B cell (primary cell): ENCODE measurements at regions not wholly inside any gene's neighbourhood (a gene's known extent, or its start where the extent isn't known, plus 50 kb on each side); places are given as distances from the start of the nearest gene placed in this dataset.

Experiments
- ATAC-seq: fragments of 200-7000 bp; cut with Tn5 transposase; one replicate; pipeline ENCODE4 v1.10.0; 2021; ENCODE audit warnings: low read depth, mild to moderate bottlenecking, moderate number of reproducible peaks, moderate library complexity
- CTCF ChIA-PET: fragments of 350-600 bp; sonication (Branson Sonifier 250); formaldehyde crosslinking; loops from one replicate; lab custom pipeline; 2021; ENCODE audit warnings: antibody characterized with exemption, inconsistent platforms; lab: Charles Lee
- POLR2A ChIA-PET: fragments of 350-600 bp; sonication (Branson Sonifier 250); formaldehyde crosslinking; loops from one replicate; lab custom pipeline; 2021; ENCODE audit warnings: antibody characterized with exemption; lab: Charles Lee
- DNase-seq: peaks from one replicate; pipeline ENCODE4 v3.0.0; 2013
- H2AFZ ChIP-seq: 2 replicates; pipeline ENCODE4 v1.6.1; 2012; ENCODE audit warnings: mild to moderate bottlenecking, low read depth, low read length; ENCODE audit not compliant: insufficient read depth, poor library complexity, severe bottlenecking
- H3K27ac ChIP-seq, 2 donors: 1 replicate in 1 of 2; 2 replicates in 1 of 2; pipeline ENCODE4 v1.5.1; 2012 to 2013; ENCODE audit warnings: low read length in 2 of 2, mild to moderate bottlenecking in 2 of 2, moderate library complexity in 1 of 2
- H3K27me3 ChIP-seq, 4 experiments: fragments of 200-600 bp in 1 of 4; sonication (generic) in 1 of 4; replicated peaks in 1 of 4; 1 replicate in 2 of 4; 2 replicates in 2 of 4; pipeline versions ENCODE4 v1.6.1 to v1.7.0; 2013 to 2016; ENCODE audit warnings: low read length in 3 of 4, mild to moderate bottlenecking in 2 of 4, mixed read lengths in 1 of 4, moderate library complexity in 1 of 4; ENCODE audit not compliant: insufficient read depth in 4 of 4, control insufficient read depth in 3 of 4; ENCODE audit errors: control extremely low read depth in 1 of 4
- H3K36me3 ChIP-seq, 2 experiments: replicated peaks in 1 of 2; 1 replicate in 1 of 2; 2 replicates in 1 of 2; pipeline versions ENCODE4 v1.6.1 to v1.7.1; 2013; ENCODE audit warnings: low read length in 1 of 2; ENCODE audit not compliant: insufficient read depth in 2 of 2, control insufficient read depth in 1 of 2; ENCODE audit errors: control extremely low read depth in 1 of 2, extremely low read depth in 1 of 2
- H3K4me1 ChIP-seq, 2 donors: fragments of 200-600 bp in 1 of 2; sonication (generic) in 1 of 2; 1 replicate in 1 of 2; 2 replicates in 1 of 2; pipeline versions ENCODE4 v1.5.1 to v1.6.1; 2013 to 2017; ENCODE audit warnings: low read length in 2 of 2; ENCODE audit not compliant: control insufficient read depth in 2 of 2, insufficient read depth in 2 of 2
- H3K4me2 ChIP-seq: replicated peaks from 2 replicates; pipeline ENCODE3; 2012; ENCODE audit warnings: mild to moderate bottlenecking, low read depth, low read length; ENCODE audit not compliant: poor library complexity, severe bottlenecking
- H3K4me3 ChIP-seq, 5 experiments: fragments of 200-600 bp in 1 of 5; sonication (generic) in 1 of 5; 1 replicate in 3 of 5; 2 replicates in 2 of 5; pipeline versions ENCODE4 v1.5.1 to v1.7.0; 2011 to 2016; ENCODE audit warnings: low read length in 4 of 5, mild to moderate bottlenecking in 4 of 5, low read depth in 2 of 5, control low read depth in 1 of 5, moderate library complexity in 1 of 5; ENCODE audit not compliant: insufficient read depth in 1 of 5; ENCODE audit errors: control extremely low read depth in 1 of 5, extremely low read depth in 1 of 5
- H3K79me2 ChIP-seq: fragments of 200-600 bp; sonication (generic); one replicate; pipeline ENCODE4 v1.6.0; 2016; ENCODE audit warnings: low read length; ENCODE audit not compliant: control insufficient read depth, insufficient read depth
- H3K9ac ChIP-seq: fragments of 200-600 bp; sonication (generic); 2 replicates; pipeline ENCODE4 v1.6.1; 2017; ENCODE audit warnings: mild to moderate bottlenecking, low read length, moderate library complexity
- H3K9me3 ChIP-seq, 3 donors: one replicate each; pipeline versions ENCODE4 v1.6.1 to v1.7.1; 2013; ENCODE audit warnings: low read length in 2 of 3; ENCODE audit not compliant: control insufficient read depth in 2 of 3, insufficient read depth in 1 of 3; ENCODE audit errors: control extremely low read depth in 1 of 3
- H4K20me1 ChIP-seq: 2 replicates; pipeline ENCODE4 v1.6.0; 2012; ENCODE audit warnings: mild to moderate bottlenecking, low read length; ENCODE audit not compliant: insufficient read depth, control insufficient read depth, poor library complexity, severe bottlenecking
- H3K27ac Mint-ChIP-seq: one replicate; pipeline ENCODE4 v1.8.0; 2021; ENCODE audit warnings: mixed read lengths
- H3K27me3 Mint-ChIP-seq: one replicate; pipeline ENCODE4 v1.8.0; 2021; ENCODE audit warnings: mixed read lengths
- H3K4me1 Mint-ChIP-seq: one replicate; pipeline ENCODE4 v1.8.0; 2021; ENCODE audit warnings: mixed read lengths
- H3K4me3 Mint-ChIP-seq: one replicate; pipeline ENCODE4 v1.8.0; 2021; ENCODE audit warnings: mixed read lengths
- H3K9me3 Mint-ChIP-seq: one replicate; pipeline ENCODE4 v1.8.0; 2022; ENCODE audit warnings: mixed read lengths; ENCODE audit not compliant: insufficient read depth
- EZH2 ChIP-seq: IDR thresholded peaks from 2 replicates; pipeline ENCODE4 v1.6.1; 2012; ENCODE audit warnings: borderline replicate concordance, low read depth, mild to moderate bottlenecking, moderate library complexity, low read length; ENCODE audit not compliant: insufficient read depth, poor library complexity, severe bottlenecking
- WGBS: methylation state at CpG from one replicate; pipeline ENCODE4 v1.1.5; 2013; ENCODE audit warnings: missing lambda C conversion rate; ENCODE audit not compliant: insufficient coverage; 5-methylcytosine and 5-hydroxymethylcytosine counted together
- intact Hi-C: fragments of 100-400 bp; cut with micrococcal nuclease; formaldehyde crosslinking; loops from one replicate; pipeline ENCODE4 v1.10.0; 2022
- TF ChIP-seq, protein P1 (sequence below): fragments of 200-600 bp; IDR thresholded peaks from one replicate; pipeline ENCODE4 v1.8.0; 2022; ENCODE audit warnings: antibody characterized with exemption, mild to moderate bottlenecking

DNA sequence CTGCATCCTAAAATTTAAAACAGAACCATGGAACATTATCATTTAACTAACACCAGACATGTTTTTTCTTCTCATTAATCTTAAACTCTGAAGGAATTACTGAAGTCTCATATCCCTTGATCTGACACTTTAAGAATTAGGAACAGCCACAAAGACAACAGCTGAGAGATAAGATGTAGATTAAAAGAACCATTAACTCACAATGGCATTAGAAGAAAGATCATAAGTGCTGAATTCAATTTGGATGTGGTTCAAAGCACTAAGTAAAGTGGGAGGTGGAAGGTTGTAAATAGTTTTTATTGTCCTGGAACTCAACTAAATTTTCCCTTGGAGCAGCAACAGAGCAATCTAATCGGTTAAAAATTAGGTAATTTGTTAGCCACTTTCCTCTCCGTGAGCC lies 199.0 kb upstream of the ATP2B1 start:
- DNase-seq (no peak), ATAC-seq (no peak)
- Mint-ChIP-seq H3K4me3 (no peak overlapping the region), H3K4me1 (no peaks in the 10 kb centered on the region), H3K27me3 (no peaks in the 10 kb centered on the region), H3K9me3 (peaks cover 6% of the 10 kb centered on the region), H3K27ac (no peak overlapping the region)
- TF ChIP-seq, protein P1, sequence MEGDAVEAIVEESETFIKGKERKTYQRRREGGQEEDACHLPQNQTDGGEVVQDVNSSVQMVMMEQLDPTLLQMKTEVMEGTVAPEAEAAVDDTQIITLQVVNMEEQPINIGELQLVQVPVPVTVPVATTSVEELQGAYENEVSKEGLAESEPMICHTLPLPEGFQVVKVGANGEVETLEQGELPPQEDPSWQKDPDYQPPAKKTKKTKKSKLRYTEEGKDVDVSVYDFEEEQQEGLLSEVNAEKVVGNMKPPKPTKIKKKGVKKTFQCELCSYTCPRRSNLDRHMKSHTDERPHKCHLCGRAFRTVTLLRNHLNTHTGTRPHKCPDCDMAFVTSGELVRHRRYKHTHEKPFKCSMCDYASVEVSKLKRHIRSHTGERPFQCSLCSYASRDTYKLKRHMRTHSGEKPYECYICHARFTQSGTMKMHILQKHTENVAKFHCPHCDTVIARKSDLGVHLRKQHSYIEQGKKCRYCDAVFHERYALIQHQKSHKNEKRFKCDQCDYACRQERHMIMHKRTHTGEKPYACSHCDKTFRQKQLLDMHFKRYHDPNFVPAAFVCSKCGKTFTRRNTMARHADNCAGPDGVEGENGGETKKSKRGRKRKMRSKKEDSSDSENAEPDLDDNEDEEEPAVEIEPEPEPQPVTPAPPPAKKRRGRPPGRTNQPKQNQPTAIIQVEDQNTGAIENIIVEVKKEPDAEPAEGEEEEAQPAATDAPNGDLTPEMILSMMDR = no peak
- TF ChIP-seq EZH2 = no peak
- CTCF ChIA-PET = no interaction called here
- Histone ChIP-seq H3K79me2 (no peaks in the 10 kb centered on the region), H3K27me3 (no peaks in the 10 kb centered on the region), H2AFZ (no peak overlapping the region), H3K36me3 (no peaks in the 10 kb centered on the region), H3K9ac (no peak overlapping the region), H3K9me3 (peaks cover 2 to 3% (median 3%) of the 10 kb centered on the region in 3 donors), H3K4me1 (no peaks in the 10 kb centered on the region), H3K4me3 (no peak overlapping the region), H3K4me2 (no peak overlapping the region), H3K27ac (no peak overlapping the region), H4K20me1 (no peaks in the 10 kb centered on the region)
- POLR2A ChIA-PET = no interaction called here
- 100% methylated on average over 2 of the region's 2 CpGs for WGBS
- intact Hi-C loops = no loop called here

DNA sequence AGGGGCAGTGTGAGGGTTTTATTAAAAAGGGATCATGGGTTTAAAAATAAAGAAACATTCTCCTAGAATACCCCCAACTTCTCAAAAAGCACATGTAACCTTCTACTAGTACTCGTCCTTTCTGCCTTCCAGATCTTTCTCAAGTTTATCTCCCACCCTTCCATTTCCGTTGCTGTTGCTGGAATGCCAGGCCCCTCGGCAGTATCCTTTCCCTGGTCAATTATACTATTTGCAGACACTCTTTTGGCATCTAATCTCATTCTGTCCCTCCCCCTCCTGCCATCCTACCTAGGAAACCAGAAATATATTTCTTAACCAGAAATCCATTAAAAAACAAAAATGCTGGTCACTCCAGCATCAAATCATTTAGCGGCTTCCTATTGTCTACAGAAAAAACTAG lies 198.2 kb upstream of the ATP2B1 start:
- no peak for TF ChIP-seq EZH2
- TF ChIP-seq, protein P1 = no peak
- H3K4me3 ChIP-seq = no peak overlapping the region
- H3K27me3 ChIP-seq = no peaks in the 10 kb centered on the region
- intact Hi-C loops = no loop called here
- no peak overlapping the region for H3K27ac ChIP-seq
- H3K27me3 Mint-ChIP-seq = no peaks in the 10 kb centered on the region
- H3K9me3 ChIP-seq = peaks cover 0 to 3% (median 1%) of the 10 kb centered on the region in 3 donors
- H3K9me3 Mint-ChIP-seq = peaks cover 4% of the 10 kb centered on the region
- POLR2A ChIA-PET = no interaction called here
- no peak overlapping the region for H2AFZ ChIP-seq
- DNase-seq (no peak), ATAC-seq (no peak)
- no peak overlapping the region for H3K4me3 Mint-ChIP-seq
- 96% methylated on average over 4 of the region's 4 CpGs for WGBS
- peaks cover 4 to 8% of the 10 kb centered on the region in 2 donors for H3K4me1 ChIP-seq
- H4K20me1 ChIP-seq = no peaks in the 10 kb centered on the region
- H3K79me2 ChIP-seq = no peaks in the 10 kb centered on the region
- H3K4me2 ChIP-seq = no peak overlapping the region
- CTCF ChIA-PET = no interaction called here
- no peak overlapping the region for H3K27ac Mint-ChIP-seq
- no peaks in the 10 kb centered on the region for H3K36me3 ChIP-seq
- peaks cover 7% of the 10 kb centered on the region for H3K4me1 Mint-ChIP-seq
- no peak overlapping the region for H3K9ac ChIP-seq
